ENCODE measurements at regions not wholly inside any gene's neighbourhood (a gene's known extent, or its start where the extent isn't known, plus 50 kb on each side); places are given as distances from the start of the nearest gene placed in this dataset.
A peak's percentile ranks its signal among the peaks of the same experiment; 100 is the strongest.

- Mint-ChIP-seq H3K27me3 (ENCODE audit: low read depth) (no peaks in the 10 kb centered on the region), H3K36me3 (no peaks in the 10 kb centered on the region), H3K4me3 (no peak overlapping the region), H3K4me1 (peaks cover 42% of the 10 kb centered on the region), H3K27ac (peak overlapping the region; percentile 55), H3K9me3 (no peaks in the 10 kb centered on the region)
- no peak for DNase-seq (ENCODE audit: low spot score in 2 of 2, unreplicated experiment in 2 of 2)
- TF ChIP-seq CTCF (IDR thresholded peaks at IDR 0.05; ENCODE audit: unreplicated experiment) = no peak
Measured at GRCh38 chr6:25173951-25174474, 105.2 kb upstream of the CARMIL1 start.

- no peaks in the 10 kb centered on the region for H3K36me3 Mint-ChIP-seq
- no peak for DNase-seq (ENCODE audit: low spot score in 2 of 2, unreplicated experiment in 2 of 2)
- H3K4me1 Mint-ChIP-seq = peaks cover 44% of the 10 kb centered on the region
- H3K4me3 Mint-ChIP-seq = no peak overlapping the region
- H3K27ac Mint-ChIP-seq = peak overlapping the region; percentile 64
- no peak for TF ChIP-seq CTCF (IDR thresholded peaks at IDR 0.05; ENCODE audit: unreplicated experiment)
- no peaks in the 10 kb centered on the region for H3K9me3 Mint-ChIP-seq
- no peaks in the 10 kb centered on the region for H3K27me3 Mint-ChIP-seq (ENCODE audit: low read depth)
Measured at GRCh38 chr6:25174678-25175077, 104.5 kb upstream of the CARMIL1 start.

- H3K27ac Mint-ChIP-seq = no peak overlapping the region
- DNase-seq (ENCODE audit: low spot score in 2 of 2, unreplicated experiment in 2 of 2) = no peak
- H3K9me3 Mint-ChIP-seq = no peaks in the 10 kb centered on the region
- H3K27me3 Mint-ChIP-seq (ENCODE audit: low read depth) = no peaks in the 10 kb centered on the region
- no peak for TF ChIP-seq CTCF (IDR thresholded peaks at IDR 0.05; ENCODE audit: unreplicated experiment)
- H3K4me1 Mint-ChIP-seq = peaks cover 44% of the 10 kb centered on the region
- no peaks in the 10 kb centered on the region for H3K36me3 Mint-ChIP-seq
- H3K4me3 Mint-ChIP-seq = no peak overlapping the region
Measured at GRCh38 chr6:25175196-25175595, 104.0 kb upstream of the CARMIL1 start.

GRCh38 chr6:25175681-25176080 lies 103.5 kb upstream of the CARMIL1 start:
- no peaks in the 10 kb centered on the region for H3K36me3 Mint-ChIP-seq
- no peak overlapping the region for H3K27ac Mint-ChIP-seq
- no peak for DNase-seq (ENCODE audit: low spot score in 2 of 2, unreplicated experiment in 2 of 2)
- no peak for TF ChIP-seq CTCF (IDR thresholded peaks at IDR 0.05; ENCODE audit: unreplicated experiment)
- H3K9me3 Mint-ChIP-seq = no peaks in the 10 kb centered on the region
- no peaks in the 10 kb centered on the region for H3K27me3 Mint-ChIP-seq (ENCODE audit: low read depth)
- peaks cover 44% of the 10 kb centered on the region for H3K4me1 Mint-ChIP-seq
- no peak overlapping the region for H3K4me3 Mint-ChIP-seq

GRCh38 chr6:25176466-25176865 lies 102.7 kb upstream of the CARMIL1 start:
- Mint-ChIP-seq H3K4me3 (no peak overlapping the region), H3K27me3 (ENCODE audit: low read depth) (no peaks in the 10 kb centered on the region), H3K4me1 (peaks cover 39% of the 10 kb centered on the region), H3K9me3 (no peaks in the 10 kb centered on the region), H3K36me3 (no peaks in the 10 kb centered on the region), H3K27ac (no peak overlapping the region)
- TF ChIP-seq CTCF (IDR thresholded peaks at IDR 0.05; ENCODE audit: unreplicated experiment) = no peak
- DNase-seq (ENCODE audit: low spot score in 2 of 2, unreplicated experiment in 2 of 2) = no peak

- DNase-seq (ENCODE audit: low spot score in 2 of 2, unreplicated experiment in 2 of 2) = no peak
- Mint-ChIP-seq H3K4me1 (peaks cover 38% of the 10 kb centered on the region), H3K4me3 (no peak overlapping the region), H3K27me3 (ENCODE audit: low read depth) (peaks cover under 1% of the 10 kb centered on the region), H3K36me3 (no peaks in the 10 kb centered on the region), H3K27ac (no peak overlapping the region), H3K9me3 (no peaks in the 10 kb centered on the region)
- no peak for TF ChIP-seq CTCF (IDR thresholded peaks at IDR 0.05; ENCODE audit: unreplicated experiment)
Measured at GRCh38 chr6:25177500-25178028, 101.6 kb upstream of the CARMIL1 start.

All from mesothelial cell of epicardium (in vitro differentiated cells).